HEK293 (cell line): ENCODE measurements at regions not wholly inside any gene's neighbourhood (a gene's known extent, or its start where the extent isn't known, plus 50 kb on each side); places are given as distances from the start of the nearest gene placed in this dataset.
A peak's percentile ranks its signal among the peaks of the same experiment; 100 is the strongest.

ENCODE experiments used
- CTCF ChIA-PET: fragments of 350-600 bp; formaldehyde crosslinking; extraction: SDS; loops from one replicate; lab custom pipeline; 2021; ENCODE audit warnings: antibody characterized with exemption; lab: Yijun Ruan, JAX
- POLR2A ChIA-PET: fragments of 300-600 bp; formaldehyde crosslinking; extraction: SDS; loops from one replicate; lab custom pipeline; 2020; ENCODE audit warnings: antibody characterized with exemption, inconsistent platforms; lab: Yijun Ruan, JAX
- H3K27ac ChIP-seq: fragments of 200-500 bp; sonication (Bioruptor generic); 2 replicates; pipeline ENCODE4 v1.5.1; 2014; ENCODE audit warnings: low read depth, low read length, control low read depth, inconsistent platforms; ENCODE audit errors: extremely low read depth
- H3K36me3 ChIP-seq, 2 experiments: fragments of 200-500 bp in 1 of 2; sonication (Bioruptor generic) in 1 of 2; 1 replicate in 1 of 2; 2 replicates in 1 of 2; pipeline ENCODE4 v1.5.1; 2014 to 2017; ENCODE audit warnings: inconsistent platforms in 2 of 2, low read length in 2 of 2; ENCODE audit not compliant: control insufficient read depth in 2 of 2, insufficient read depth in 1 of 2
- H3K4me1 ChIP-seq: fragments of 200-500 bp; sonication (Bioruptor generic); 2 replicates; pipeline ENCODE4 v1.5.1; 2014; ENCODE audit warnings: mild to moderate bottlenecking, low read length, inconsistent platforms; ENCODE audit not compliant: control insufficient read depth, insufficient read depth
- H3K4me3 ChIP-seq: 2 replicates; pipeline ENCODE4 v1.5.1; 2011; ENCODE audit warnings: low read depth, mild to moderate bottlenecking, control low read depth, low read length, moderate library complexity
- H3K9me3 ChIP-seq: fragments of 200-500 bp; sonication (Bioruptor generic); 2 replicates; pipeline ENCODE4 v1.5.1; 2014; ENCODE audit warnings: low read depth, low read length, inconsistent platforms; ENCODE audit not compliant: control insufficient read depth, insufficient read depth
- CTCF ChIP-seq: fragments of 450-650 bp; formaldehyde crosslinking; IDR thresholded peaks from 2 replicates; pipeline ENCODE4 v1.5.1; 2016; ENCODE audit warnings: missing biosample characterization, missing genetic modification characterization
- GLIS2 ChIP-seq: fragments of 450-650 bp; formaldehyde crosslinking; IDR thresholded peaks from 2 replicates; pipeline ENCODE4 v1.5.1; 2016; ENCODE audit warnings: missing biosample characterization, missing genetic modification characterization
- HOXD13 ChIP-seq: sonication (generic); formaldehyde crosslinking; IDR thresholded peaks from 2 replicates; pipeline ENCODE4 v1.8.0; 2022; ENCODE audit warnings: missing genetic modification reagents, borderline replicate concordance
- MZF1 ChIP-seq: fragments of 450-650 bp; formaldehyde crosslinking; IDR thresholded peaks from 2 replicates; pipeline ENCODE4 v1.5.1; 2017; ENCODE audit warnings: missing biosample characterization, missing genetic modification characterization, borderline replicate concordance
- SCRT2 ChIP-seq: fragments of 450-650 bp; formaldehyde crosslinking; IDR thresholded peaks from 2 replicates; pipeline ENCODE4 v1.5.1; 2016; ENCODE audit warnings: missing biosample characterization, missing genetic modification characterization
- ZBTB48 ChIP-seq: fragments of 450-650 bp; formaldehyde crosslinking; IDR thresholded peaks from 2 replicates; pipeline ENCODE4 v1.5.1; 2016; ENCODE audit warnings: missing biosample characterization, missing genetic modification characterization
- ZNF132 ChIP-seq: fragments of 450-650 bp; formaldehyde crosslinking; IDR thresholded peaks from 2 replicates; pipeline ENCODE4 v1.5.1; 2017; ENCODE audit warnings: missing biosample characterization, missing genetic modification characterization, borderline replicate concordance
- ZNF146 ChIP-seq: fragments of 450-650 bp; formaldehyde crosslinking; IDR thresholded peaks from 2 replicates; pipeline ENCODE4 v1.5.1; 2016; ENCODE audit warnings: missing biosample characterization, missing genetic modification characterization
- ZNF155 ChIP-seq: fragments of 450-650 bp; formaldehyde crosslinking; IDR thresholded peaks from 2 replicates; pipeline ENCODE4 v1.5.1; 2016; ENCODE audit warnings: missing biosample characterization, missing genetic modification characterization
- ZNF221 ChIP-seq: fragments of 450-650 bp; formaldehyde crosslinking; IDR thresholded peaks from 2 replicates; pipeline ENCODE4 v1.5.1; 2017; ENCODE audit warnings: missing biosample characterization, missing genetic modification characterization, borderline replicate concordance
- ZNF223 ChIP-seq: fragments of 450-650 bp; formaldehyde crosslinking; IDR thresholded peaks from 2 replicates; pipeline ENCODE4 v1.5.1; 2016; ENCODE audit warnings: missing biosample characterization, missing genetic modification characterization
- ZNF426 ChIP-seq: fragments of 450-650 bp; formaldehyde crosslinking; IDR thresholded peaks from 2 replicates; pipeline ENCODE4 v1.5.1; 2017; ENCODE audit warnings: missing biosample characterization, missing genetic modification characterization, mild to moderate bottlenecking, inconsistent platforms, moderate library complexity
- ZNF544 ChIP-seq: fragments of 450-650 bp; formaldehyde crosslinking; IDR thresholded peaks from 2 replicates; pipeline ENCODE4 v1.5.0; 2017; ENCODE audit warnings: missing biosample characterization, missing genetic modification characterization
- ZNF548 ChIP-seq: fragments of 450-650 bp; formaldehyde crosslinking; IDR thresholded peaks from 2 replicates; pipeline ENCODE4 v1.5.1; 2016; ENCODE audit warnings: missing biosample characterization, missing genetic modification characterization
- ZNF654 ChIP-seq: fragments of 450-650 bp; formaldehyde crosslinking; IDR thresholded peaks from 2 replicates; pipeline ENCODE4 v1.5.1; 2016; ENCODE audit warnings: low read depth, missing biosample characterization, missing genetic modification characterization
- ZSCAN18 ChIP-seq: fragments of 450-650 bp; formaldehyde crosslinking; IDR thresholded peaks from 2 replicates; pipeline ENCODE4 v1.5.1; 2016; ENCODE audit warnings: missing biosample characterization, missing genetic modification characterization
- ZSCAN30 ChIP-seq: fragments of 450-650 bp; IDR thresholded peaks from 2 replicates; pipeline ENCODE4 v1.5.1; 2018; ENCODE audit warnings: missing biosample characterization, mild to moderate bottlenecking, missing genetic modification characterization, moderate library complexity
- TF ChIP-seq, protein P1 (sequence below): fragments of 450-650 bp; IDR thresholded peaks from 2 replicates; pipeline ENCODE4 v1.5.1; 2018; ENCODE audit warnings: missing biosample characterization, mild to moderate bottlenecking, missing genetic modification characterization
- TF ChIP-seq, protein P2 (sequence below): fragments of 450-650 bp; formaldehyde crosslinking; IDR thresholded peaks from 2 replicates; pipeline ENCODE4 v1.5.0; 2017; ENCODE audit warnings: missing biosample characterization, missing genetic modification characterization, borderline replicate concordance
- TF ChIP-seq, protein P3 (sequence below): fragments of 450-650 bp; formaldehyde crosslinking; IDR thresholded peaks from 2 replicates; pipeline ENCODE4 v1.5.1; 2017; ENCODE audit warnings: missing biosample characterization, missing genetic modification characterization
- TF ChIP-seq, protein P4 (sequence below): fragments of 450-650 bp; formaldehyde crosslinking; IDR thresholded peaks from 2 replicates; pipeline ENCODE4 v1.5.1; 2016; ENCODE audit warnings: missing biosample characterization, missing genetic modification characterization

GRCh38 chr1:229156872-229157271, 114.0 kb upstream of the RAB4A start (continued):
- TF ChIP-seq, protein P1, sequence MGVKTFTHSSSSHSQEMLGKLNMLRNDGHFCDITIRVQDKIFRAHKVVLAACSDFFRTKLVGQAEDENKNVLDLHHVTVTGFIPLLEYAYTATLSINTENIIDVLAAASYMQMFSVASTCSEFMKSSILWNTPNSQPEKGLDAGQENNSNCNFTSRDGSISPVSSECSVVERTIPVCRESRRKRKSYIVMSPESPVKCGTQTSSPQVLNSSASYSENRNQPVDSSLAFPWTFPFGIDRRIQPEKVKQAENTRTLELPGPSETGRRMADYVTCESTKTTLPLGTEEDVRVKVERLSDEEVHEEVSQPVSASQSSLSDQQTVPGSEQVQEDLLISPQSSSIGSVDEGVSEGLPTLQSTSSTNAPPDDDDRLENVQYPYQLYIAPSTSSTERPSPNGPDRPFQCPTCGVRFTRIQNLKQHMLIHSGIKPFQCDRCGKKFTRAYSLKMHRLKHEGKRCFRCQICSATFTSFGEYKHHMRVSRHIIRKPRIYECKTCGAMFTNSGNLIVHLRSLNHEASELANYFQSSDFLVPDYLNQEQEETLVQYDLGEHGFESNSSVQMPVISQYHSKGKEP (tag by site-specific recombination) = no peak
- no peak for TF ChIP-seq ZNF146 (tag by site-specific recombination)
- TF ChIP-seq CTCF (tag by site-specific recombination) = peak; percentile 71; the same call in 1 of the 2 replicates
- no peak for TF ChIP-seq MZF1 (tag by site-specific recombination)
- TF ChIP-seq ZBTB48 (tag by site-specific recombination) = no peak
- no peak for TF ChIP-seq ZNF548 (tag by site-specific recombination)
- no peak for TF ChIP-seq ZNF221
- TF ChIP-seq ZSCAN18 (tag by site-specific recombination) = no peak
- TF ChIP-seq ZNF223 (tag by site-specific recombination) = no peak

DNA sequence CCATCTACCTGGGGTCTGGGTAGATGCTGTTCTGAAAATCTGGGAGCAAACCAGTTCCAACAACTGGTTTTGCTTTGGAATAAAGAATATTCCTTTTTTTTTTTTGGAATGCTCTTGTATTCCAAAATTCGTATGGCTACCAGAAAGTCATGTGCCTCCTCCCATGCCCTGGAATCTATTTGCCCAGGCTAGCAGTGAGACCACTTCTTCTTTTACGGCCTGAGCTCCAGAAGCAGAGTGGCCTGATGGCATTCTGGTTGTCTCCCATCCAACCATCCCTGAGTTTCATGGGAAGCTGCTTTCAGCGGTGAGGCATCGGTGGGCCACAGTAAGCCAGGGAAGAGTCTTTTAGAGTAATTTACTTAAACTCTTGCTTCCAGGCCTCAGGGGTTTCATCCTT, 113.4 kb upstream of the RAB4A start:
- Histone ChIP-seq H3K4me1 (no peaks in the 10 kb centered on the region; the same call in 1 of the 2 replicates), H3K36me3 (no peaks in the 10 kb centered on the region), H3K27ac (no peak overlapping the region), H3K4me3 (no peak overlapping the region), H3K9me3 (no peaks in the 10 kb centered on the region)
- TF ChIP-seq ZNF544 (tag by site-specific recombination) (no peak), ZNF426 (tag by site-specific recombination) (no peak), ZNF132 (no peak), ZSCAN30 (no peak), ZNF654 (tag by site-specific recombination) (no peak), HOXD13 (CRISPR knock-in tag) (no peak)
- TF ChIP-seq, protein P2, sequence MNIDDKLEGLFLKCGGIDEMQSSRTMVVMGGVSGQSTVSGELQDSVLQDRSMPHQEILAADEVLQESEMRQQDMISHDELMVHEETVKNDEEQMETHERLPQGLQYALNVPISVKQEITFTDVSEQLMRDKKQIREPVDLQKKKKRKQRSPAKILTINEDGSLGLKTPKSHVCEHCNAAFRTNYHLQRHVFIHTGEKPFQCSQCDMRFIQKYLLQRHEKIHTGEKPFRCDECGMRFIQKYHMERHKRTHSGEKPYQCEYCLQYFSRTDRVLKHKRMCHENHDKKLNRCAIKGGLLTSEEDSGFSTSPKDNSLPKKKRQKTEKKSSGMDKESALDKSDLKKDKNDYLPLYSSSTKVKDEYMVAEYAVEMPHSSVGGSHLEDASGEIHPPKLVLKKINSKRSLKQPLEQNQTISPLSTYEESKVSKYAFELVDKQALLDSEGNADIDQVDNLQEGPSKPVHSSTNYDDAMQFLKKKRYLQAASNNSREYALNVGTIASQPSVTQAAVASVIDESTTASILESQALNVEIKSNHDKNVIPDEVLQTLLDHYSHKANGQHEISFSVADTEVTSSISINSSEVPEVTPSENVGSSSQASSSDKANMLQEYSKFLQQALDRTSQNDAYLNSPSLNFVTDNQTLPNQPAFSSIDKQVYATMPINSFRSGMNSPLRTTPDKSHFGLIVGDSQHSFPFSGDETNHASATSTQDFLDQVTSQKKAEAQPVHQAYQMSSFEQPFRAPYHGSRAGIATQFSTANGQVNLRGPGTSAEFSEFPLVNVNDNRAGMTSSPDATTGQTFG (tag by site-specific recombination) = no peak
- POLR2A ChIA-PET = interaction anchor here (1.6 kb wide), 1 partner anchor 423 kb away, joined by 5 read pairs; no protein-coding TSS in a partner anchor
- CTCF ChIA-PET = interaction anchor here (0.6 to 5.1 kb wide), 6 partner anchors 29 to 493 kb away, joined by 4 to 26 read pairs (median 7); partner anchors contain the start of gene RHOU

DNA sequence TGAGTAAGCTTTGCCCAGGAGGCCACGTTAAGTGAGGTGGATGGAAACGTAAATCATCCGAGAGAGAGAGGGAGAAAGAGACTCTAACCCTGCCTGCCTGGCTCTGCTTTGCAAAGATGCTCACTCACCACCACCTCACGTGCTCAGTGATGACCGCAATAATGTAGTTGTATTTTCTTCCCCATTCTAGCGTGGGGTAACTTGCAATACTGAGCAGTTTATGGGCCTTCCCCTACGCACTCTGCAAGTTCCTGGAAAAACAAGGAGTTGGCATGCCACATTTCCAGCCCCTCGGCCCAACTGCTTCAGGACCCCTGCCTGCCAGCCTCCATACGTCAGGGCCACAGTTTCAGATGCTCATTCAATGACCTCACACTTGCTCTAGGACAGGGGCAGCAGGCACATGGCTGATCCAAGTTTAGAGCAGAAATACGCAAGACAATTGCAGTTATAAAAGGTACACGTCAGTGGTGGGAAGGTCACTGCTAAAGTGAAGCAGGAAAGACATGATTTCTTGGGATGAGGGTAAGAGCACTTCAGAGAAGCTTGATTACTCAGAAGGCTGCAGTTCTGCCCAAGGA, 112.5 kb upstream of the RAB4A start:
- Histone ChIP-seq H3K27ac (no peak overlapping the region), H3K4me1 (no peaks in the 10 kb centered on the region; the same call in 1 of the 2 replicates), H3K36me3 (no peaks in the 10 kb centered on the region), H3K9me3 (no peaks in the 10 kb centered on the region), H3K4me3 (no peak overlapping the region)
- CTCF ChIA-PET = interaction anchor here (0.8 to 5.1 kb wide), 3 partner anchors 69 to 494 kb away, joined by 4 to 26 read pairs (median 25); no protein-coding TSS in a partner anchor
- POLR2A ChIA-PET = no interaction called here
- TF ChIP-seq SCRT2 (tag by site-specific recombination) (no peak), GLIS2 (tag by site-specific recombination) (no peak), ZNF155 (no peak)
- TF ChIP-seq, protein P3, sequence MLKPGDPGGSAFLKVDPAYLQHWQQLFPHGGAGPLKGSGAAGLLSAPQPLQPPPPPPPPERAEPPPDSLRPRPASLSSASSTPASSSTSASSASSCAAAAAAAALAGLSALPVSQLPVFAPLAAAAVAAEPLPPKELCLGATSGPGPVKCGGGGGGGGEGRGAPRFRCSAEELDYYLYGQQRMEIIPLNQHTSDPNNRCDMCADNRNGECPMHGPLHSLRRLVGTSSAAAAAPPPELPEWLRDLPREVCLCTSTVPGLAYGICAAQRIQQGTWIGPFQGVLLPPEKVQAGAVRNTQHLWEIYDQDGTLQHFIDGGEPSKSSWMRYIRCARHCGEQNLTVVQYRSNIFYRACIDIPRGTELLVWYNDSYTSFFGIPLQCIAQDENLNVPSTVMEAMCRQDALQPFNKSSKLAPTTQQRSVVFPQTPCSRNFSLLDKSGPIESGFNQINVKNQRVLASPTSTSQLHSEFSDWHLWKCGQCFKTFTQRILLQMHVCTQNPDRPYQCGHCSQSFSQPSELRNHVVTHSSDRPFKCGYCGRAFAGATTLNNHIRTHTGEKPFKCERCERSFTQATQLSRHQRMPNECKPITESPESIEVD = no peak
- TF ChIP-seq, protein P4, sequence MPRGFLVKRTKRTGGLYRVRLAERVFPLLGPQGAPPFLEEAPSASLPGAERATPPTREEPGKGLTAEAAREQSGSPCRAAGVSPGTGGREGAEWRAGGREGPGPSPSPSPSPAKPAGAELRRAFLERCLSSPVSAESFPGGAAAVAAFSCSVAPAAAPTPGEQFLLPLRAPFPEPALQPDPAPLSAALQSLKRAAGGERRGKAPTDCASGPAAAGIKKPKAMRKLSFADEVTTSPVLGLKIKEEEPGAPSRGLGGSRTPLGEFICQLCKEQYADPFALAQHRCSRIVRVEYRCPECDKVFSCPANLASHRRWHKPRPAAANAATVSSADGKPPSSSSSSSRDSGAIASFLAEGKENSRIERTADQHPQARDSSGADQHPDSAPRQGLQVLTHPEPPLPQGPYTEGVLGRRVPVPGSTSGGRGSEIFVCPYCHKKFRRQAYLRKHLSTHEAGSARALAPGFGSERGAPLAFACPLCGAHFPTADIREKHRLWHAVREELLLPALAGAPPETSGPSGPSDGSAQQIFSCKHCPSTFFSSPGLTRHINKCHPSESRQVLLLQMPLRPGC (tag by site-specific recombination) = no peak
